HEK293T (cell line): ENCODE measurements at regions not wholly inside any gene's neighbourhood (a gene's known extent, or its start where the extent isn't known, plus 50 kb on each side); places are given as distances from the start of the nearest gene placed in this dataset.
"Not testable (repeated sequence)": the region's sequence is repeated elsewhere in the genome, so short reads cannot be mapped to it uniquely, and the experiment has no call there.

ENCODE experiments used
- CTCF ChIA-PET: fragments of 350-600 bp; formaldehyde crosslinking; extraction: SDS; loops from one replicate; lab custom pipeline; 2021; ENCODE audit warnings: antibody characterized with exemption, inconsistent platforms; lab: Yijun Ruan, JAX
- POLR2A ChIA-PET: fragments of 350-600 bp; formaldehyde crosslinking; extraction: SDS; loops from one replicate; lab custom pipeline; 2020; ENCODE audit warnings: antibody characterized with exemption, inconsistent platforms; lab: Yijun Ruan, JAX
- DNase-seq: peaks from one replicate; pipeline ENCODE4 v3.0.0; 2012; ENCODE audit warnings: mixed read lengths; ENCODE audit errors: extremely low spot score
- ARNT ChIP-seq: fragments of 450-650 bp; IDR thresholded peaks from 2 replicates; pipeline ENCODE4 v1.6.1; 2017; ENCODE audit warnings: mild to moderate bottlenecking
- BHLHE40 ChIP-seq: fragments of 450-650 bp; IDR thresholded peaks from 2 replicates; pipeline ENCODE4 v1.6.1; 2016; ENCODE audit warnings: mild to moderate bottlenecking, moderate library complexity, borderline replicate concordance
- CTBP1 ChIP-seq: fragments of 450-650 bp; IDR thresholded peaks from 2 replicates; pipeline ENCODE4 v1.6.1; 2016; ENCODE audit warnings: borderline replicate concordance
- ELF4 ChIP-seq: fragments of 450-650 bp; IDR thresholded peaks from 2 replicates; pipeline ENCODE4 v1.6.1; 2017; ENCODE audit warnings: antibody characterized with exemption
- FOXA1 ChIP-seq: fragments of 450-650 bp; IDR thresholded peaks from 2 replicates; pipeline ENCODE4 v1.6.1; 2016; ENCODE audit warnings: mild to moderate bottlenecking
- FOXK2 ChIP-seq: fragments of 450-650 bp; IDR thresholded peaks from 2 replicates; pipeline ENCODE4 v1.6.1; 2016; ENCODE audit warnings: mild to moderate bottlenecking
- FOXM1 ChIP-seq: fragments of 450-650 bp; IDR thresholded peaks from 2 replicates; pipeline ENCODE4 v1.6.1; 2017; ENCODE audit warnings: mild to moderate bottlenecking, borderline replicate concordance
- HDGF ChIP-seq: fragments of 450-650 bp; IDR thresholded peaks from 2 replicates; pipeline ENCODE4 v1.6.1; 2017; ENCODE audit warnings: antibody characterized with exemption, borderline replicate concordance
- L3MBTL2 ChIP-seq: fragments of 450-650 bp; conservative IDR thresholded peaks from 2 replicates; pipeline ENCODE4 v1.6.1; 2016; ENCODE audit warnings: mild to moderate bottlenecking
- LEF1 ChIP-seq: fragments of 450-650 bp; IDR thresholded peaks from 2 replicates; pipeline ENCODE4 v1.6.1; 2017; ENCODE audit warnings: mild to moderate bottlenecking, borderline replicate concordance
- NFRKB ChIP-seq: fragments of 450-650 bp; IDR thresholded peaks from 2 replicates; pipeline ENCODE4 v1.6.1; 2016; ENCODE audit warnings: mild to moderate bottlenecking, moderate library complexity
- PKNOX1 ChIP-seq: fragments of 450-650 bp; IDR thresholded peaks from 2 replicates; pipeline ENCODE4 v1.6.1; 2016
- SP1 ChIP-seq: fragments of 450-650 bp; IDR thresholded peaks from 2 replicates; pipeline ENCODE4 v1.6.1; 2017
- SUZ12 ChIP-seq: fragments of 450-650 bp; IDR thresholded peaks from 2 replicates; pipeline ENCODE4 v1.6.1; 2016; ENCODE audit warnings: mild to moderate bottlenecking
- TARDBP ChIP-seq: fragments of 450-650 bp; IDR thresholded peaks from 2 replicates; pipeline ENCODE4 v1.6.1; 2016
- ZNF384 ChIP-seq: fragments of 450-650 bp; IDR thresholded peaks from 2 replicates; pipeline ENCODE4 v1.6.1; 2016

DNA sequence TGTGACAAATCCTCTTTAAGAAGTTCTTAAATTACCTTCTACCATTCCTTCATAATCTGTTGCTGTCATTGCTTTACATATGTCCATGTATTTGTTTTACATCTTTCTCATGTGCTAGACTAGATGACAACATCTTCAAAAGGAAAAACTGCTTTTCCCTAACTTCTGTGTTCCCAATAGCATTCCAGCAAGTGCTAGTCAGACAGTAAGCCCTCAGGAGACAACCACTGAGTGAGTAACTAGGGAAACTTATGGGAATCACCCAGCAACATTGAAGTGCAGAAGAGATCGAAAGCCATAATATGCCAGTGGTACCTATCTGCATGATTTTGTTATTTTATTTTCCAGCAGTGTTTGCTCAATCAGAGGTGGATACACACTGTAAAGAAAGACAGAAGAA lies 889.7 kb upstream of the API5 start:
- CTCF ChIA-PET = no interaction called here
- TF ChIP-seq CTBP1 (no peak), L3MBTL2 (no peak), SP1 (no peak), TARDBP (no peak), ELF4 (no peak), PKNOX1 (no peak)
- no peak for DNase-seq
- POLR2A ChIA-PET = no interaction called here

- DNase-seq, CTCF ChIA-PET, POLR2A ChIA-PET: not testable (repeated sequence)
Observed at GRCh38 chr11:42434911-42435310, 876.9 kb upstream of the API5 start.

GRCh38 chr11:42444406-42444805 lies 867.4 kb upstream of the API5 start:
- ChIA-PET POLR2A (no interaction called here), CTCF (no interaction called here)
- no peak for TF ChIP-seq NFRKB
- no peak for TF ChIP-seq SP1
- no peak for TF ChIP-seq FOXK2
- TF ChIP-seq FOXA1 = no peak
- no peak for TF ChIP-seq PKNOX1
- no peak for DNase-seq

DNA sequence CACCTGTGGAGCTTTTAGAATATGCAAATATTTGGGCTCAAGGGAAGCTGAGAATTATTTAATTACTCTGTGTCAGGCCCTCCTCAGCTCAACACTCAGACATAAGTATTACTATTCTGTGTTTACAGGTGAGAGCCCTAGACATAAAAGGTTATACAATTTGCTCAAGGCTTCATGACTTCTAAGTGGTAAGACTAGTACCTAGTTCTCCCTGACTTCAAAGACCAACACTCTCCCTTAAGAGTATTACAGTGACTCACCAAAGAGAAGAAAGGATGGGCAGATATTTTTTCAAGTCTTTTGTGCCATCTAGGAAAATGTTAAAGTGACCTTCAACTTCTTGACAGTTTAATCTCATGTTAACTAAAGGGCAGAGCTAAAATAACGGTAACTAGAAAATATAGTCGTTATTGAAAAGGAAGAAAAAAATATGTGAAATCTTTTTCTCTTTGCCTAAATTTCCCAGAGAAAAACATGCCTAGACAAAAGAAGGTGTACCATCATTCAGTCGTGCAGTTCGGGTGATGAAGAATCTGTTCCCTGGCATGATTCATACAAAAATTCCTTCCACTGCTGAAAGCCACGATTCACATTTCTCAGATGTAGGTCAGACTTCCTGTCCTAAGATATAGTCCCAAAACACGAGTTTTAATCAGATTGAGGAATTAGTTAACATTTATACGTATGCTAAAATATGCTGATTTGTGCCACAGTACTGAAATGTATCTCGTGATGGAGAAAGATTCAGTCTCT lies 849.1 kb upstream of the API5 start:
- no peak for DNase-seq
- TF ChIP-seq FOXK2 (no peak), FOXA1 (no peak), L3MBTL2 (no peak), LEF1 (no peak), TARDBP (no peak), SP1 (no peak), CTBP1 (no peak), ARNT (no peak)
- ChIA-PET CTCF (no interaction called here), POLR2A (no interaction called here)

- TF ChIP-seq FOXA1 (no peak), ELF4 (no peak), ARNT (no peak), L3MBTL2 (no peak), SP1 (no peak), FOXK2 (no peak), PKNOX1 (no peak), TARDBP (no peak), ZNF384 (no peak)
- DNase-seq = no peak
- CTCF ChIA-PET = no interaction called here
- POLR2A ChIA-PET = no interaction called here
Observed at GRCh38 chr11:42465623-42466022, 846.2 kb upstream of the API5 start.

DNA sequence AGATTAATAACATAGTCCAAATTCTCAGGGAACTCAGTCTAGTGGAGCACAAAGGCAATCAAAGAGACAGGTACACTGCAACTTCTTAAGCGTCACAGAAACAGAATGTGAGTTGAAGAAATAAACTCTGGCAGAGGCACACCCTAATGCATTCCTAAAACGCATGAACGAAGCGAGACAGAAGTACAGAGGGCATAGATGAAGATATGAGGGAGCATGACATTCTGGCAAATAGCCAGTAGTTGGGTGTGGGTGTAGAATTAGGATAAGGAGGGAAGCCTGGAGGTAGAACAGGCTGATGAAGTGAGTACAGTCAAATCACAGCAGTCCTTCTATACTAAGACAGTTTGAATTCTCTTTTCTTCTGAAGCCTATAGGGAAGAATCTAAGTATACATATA lies 838.7 kb upstream of the API5 start:
- ChIA-PET POLR2A (no interaction called here), CTCF (no interaction called here)
- TF ChIP-seq FOXM1 (no peak), L3MBTL2 (no peak), FOXK2 (no peak), SUZ12 (no peak), CTBP1 (no peak), ARNT (no peak), BHLHE40 (no peak), SP1 (no peak), PKNOX1 (no peak), LEF1 (no peak), HDGF (no peak), NFRKB (no peak)
- no peak for DNase-seq

DNA sequence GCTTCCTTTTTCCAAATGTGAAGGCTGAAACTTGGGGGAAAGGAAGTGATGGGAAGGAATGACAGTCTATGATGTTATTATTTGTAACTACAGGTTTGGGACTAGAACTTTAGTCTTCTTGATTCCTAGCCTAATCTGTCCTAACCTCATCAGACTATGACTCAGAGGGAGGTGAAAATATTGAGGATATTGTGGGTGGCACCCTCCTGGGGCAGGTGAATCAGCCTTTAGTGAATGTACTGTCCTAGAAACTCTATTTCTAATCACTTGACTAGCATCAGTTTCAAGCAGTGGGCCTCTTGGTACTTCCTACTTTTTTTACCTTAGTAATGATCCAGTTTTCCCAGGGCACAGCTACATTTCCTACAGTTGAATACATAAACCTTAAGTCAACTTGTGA lies 829.0 kb upstream of the API5 start:
- ChIA-PET POLR2A (no interaction called here), CTCF (no interaction called here)
- DNase-seq = no peak
- TF ChIP-seq FOXK2 (no peak), ARNT (no peak), ELF4 (no peak), SP1 (no peak), NFRKB (no peak), CTBP1 (no peak), BHLHE40 (no peak), PKNOX1 (no peak), HDGF (no peak), SUZ12 (no peak), FOXA1 (no peak), LEF1 (no peak), L3MBTL2 (no peak), ZNF384 (no peak)
